Ectodermal cell (in vitro differentiated cells): ENCODE measurements at regions not wholly inside any gene's neighbourhood (a gene's known extent, or its start where the extent isn't known, plus 50 kb on each side); places are given as distances from the start of the nearest gene placed in this dataset.
"Not testable (repeated sequence)": the region's sequence is repeated elsewhere in the genome, so short reads cannot be mapped to it uniquely, and the experiment has no call there.

Source experiments
- H3K27ac ChIP-seq: 2 replicates; pipeline ENCODE4 v1.7.0; 2013; ENCODE audit warnings: mild to moderate bottlenecking, low read depth, low read length; ENCODE audit not compliant: insufficient read depth, poor library complexity, severe bottlenecking
- H3K27me3 ChIP-seq: 2 replicates; pipeline ENCODE4 v1.7.0; 2013; ENCODE audit warnings: mild to moderate bottlenecking, low read length; ENCODE audit not compliant: insufficient read depth, control insufficient read depth, poor library complexity, severe bottlenecking
- H3K36me3 ChIP-seq: one replicate; pipeline ENCODE4 v1.7.0; 2013; ENCODE audit warnings: low read length; ENCODE audit not compliant: control insufficient read depth, insufficient read depth
- H3K4me1 ChIP-seq: one replicate; pipeline ENCODE4 v1.7.0; 2013; ENCODE audit warnings: low read length; ENCODE audit not compliant: control insufficient read depth, insufficient read depth
- H3K4me3 ChIP-seq: 2 replicates; pipeline ENCODE4 v1.7.0; 2013; ENCODE audit warnings: low read depth, low read length, control low read depth; ENCODE audit not compliant: insufficient read depth
- H3K9me3 ChIP-seq: 2 replicates; pipeline ENCODE4 v1.7.0; 2013; ENCODE audit warnings: mild to moderate bottlenecking, low read length, moderate library complexity; ENCODE audit not compliant: control insufficient read depth
- WGBS, 2 experiments: methylation state at CpG; one replicate each; pipeline ENCODE4 v1.1.7; 2013; ENCODE audit warnings: missing lambda C conversion rate in 2 of 2; 5-methylcytosine and 5-hydroxymethylcytosine counted together

DNA sequence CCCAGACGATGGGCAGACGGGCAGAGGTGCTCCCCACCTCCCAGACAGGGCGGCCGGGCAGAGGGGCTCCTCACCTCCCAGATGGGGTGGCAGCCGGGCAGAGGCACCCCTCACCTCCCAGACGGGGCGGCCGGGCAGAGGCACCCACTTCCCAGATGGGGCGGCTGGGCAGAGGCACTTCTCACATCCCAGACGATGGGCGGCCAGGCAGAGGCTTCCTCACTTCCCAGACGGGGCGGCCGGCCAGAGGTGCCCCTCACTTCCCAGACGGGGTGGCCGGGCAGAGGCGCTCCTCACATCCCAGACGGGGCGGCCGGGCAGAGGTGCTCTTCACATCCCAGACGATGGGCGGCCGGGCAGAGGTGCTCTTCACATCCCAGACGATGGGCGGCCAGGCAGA is 96.6 kb downstream of the ABCC12 start:
- H3K27me3 ChIP-seq, H3K27ac ChIP-seq, H3K4me3 ChIP-seq, H3K4me1 ChIP-seq, H3K36me3 ChIP-seq, H3K9me3 ChIP-seq: not testable (repeated sequence)
- WGBS, 2 experiments = 96% methylated on average over 25 of the region's 25 CpGs

DNA sequence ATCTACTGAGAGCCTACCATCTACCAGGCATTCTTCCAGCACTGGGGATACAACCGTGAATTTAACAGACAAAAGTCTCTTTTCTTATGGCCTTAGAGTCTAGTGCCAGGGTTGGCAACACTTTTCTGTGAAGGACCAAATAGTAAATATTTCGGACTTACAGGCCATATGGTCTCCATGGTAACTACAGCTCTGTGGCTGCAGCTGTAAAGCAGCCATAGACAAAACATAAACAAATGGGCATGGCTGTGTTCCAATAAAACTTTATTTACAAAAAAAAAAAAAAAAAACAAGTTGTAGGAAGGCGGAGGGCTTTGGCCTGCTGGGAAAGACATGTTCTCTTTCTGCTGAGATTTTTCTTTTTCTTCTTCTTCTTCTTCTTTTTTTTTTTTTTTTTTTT is 98.7 kb downstream of the ABCC12 start:
- Histone ChIP-seq H3K27ac (no peak overlapping the region), H3K36me3 (no peaks in the 10 kb centered on the region), H3K27me3 (no peaks in the 10 kb centered on the region), H3K4me3 (no peak overlapping the region), H3K4me1 (peaks cover 10% of the 10 kb centered on the region), H3K9me3 (no peaks in the 10 kb centered on the region)
- 87 to 94% methylated on average over 2 of the region's 3 CpGs for WGBS, 2 experiments

DNA sequence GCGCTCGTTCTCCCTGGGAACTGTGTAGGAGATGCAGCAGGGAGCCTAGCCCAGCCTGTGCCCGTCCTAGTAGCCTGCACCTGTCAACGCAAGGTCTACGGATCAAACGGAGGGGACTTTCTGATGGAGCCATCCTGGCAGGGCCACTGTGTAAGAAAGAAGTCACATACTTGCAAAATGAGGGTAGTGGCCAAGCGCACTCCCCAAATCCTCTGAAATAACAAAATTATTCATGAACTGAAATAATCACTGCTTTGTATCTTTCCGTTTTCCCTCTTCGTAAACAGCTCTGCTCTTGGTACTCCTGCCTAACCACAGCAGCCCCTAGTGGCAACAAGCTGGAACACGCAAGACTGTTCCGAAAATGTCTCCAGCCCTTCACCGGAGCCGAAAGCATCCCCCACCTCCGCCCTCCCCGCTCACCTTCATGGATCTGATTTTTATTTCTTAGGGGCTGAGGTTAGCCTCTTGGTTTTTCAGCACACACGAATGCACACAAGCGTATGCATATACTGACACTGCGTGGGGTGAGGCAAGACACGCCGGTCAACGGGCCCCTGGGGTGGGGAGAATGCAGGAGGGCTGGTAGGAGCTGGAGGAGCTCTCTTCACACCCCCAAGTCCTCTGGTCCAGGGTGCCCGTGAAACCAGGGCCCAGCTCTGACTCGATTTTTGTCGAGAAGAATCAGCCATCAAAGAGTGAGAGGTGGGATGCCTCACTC is 100.8 kb downstream of the ABCC12 start:
- Histone ChIP-seq H3K9me3 (no peaks in the 10 kb centered on the region), H3K4me3 (no peak overlapping the region), H3K27me3 (no peaks in the 10 kb centered on the region), H3K36me3 (no peaks in the 10 kb centered on the region), H3K27ac (no peak overlapping the region), H3K4me1 (peaks cover 10% of the 10 kb centered on the region)
- WGBS, 2 experiments = 46% methylated on average over 24 of the region's 24 CpGs

DNA sequence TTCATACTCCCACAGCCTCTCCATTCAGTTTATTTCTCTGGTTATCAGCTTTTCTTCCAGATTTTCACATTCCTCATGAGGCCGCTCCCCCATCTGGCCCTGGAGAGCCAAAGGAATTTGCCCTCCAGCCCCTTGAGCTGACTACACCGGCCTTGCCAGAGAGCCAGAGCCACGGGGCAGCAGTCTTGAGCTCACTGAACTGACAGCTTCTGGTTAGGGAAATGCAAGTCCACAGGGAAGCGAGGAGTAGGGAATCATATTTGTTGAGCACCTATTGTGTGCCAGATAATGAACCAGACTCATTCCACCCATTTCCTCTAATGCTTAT is 102.4 kb downstream of the ABCC12 start:
- H3K4me1 ChIP-seq = peaks cover 10% of the 10 kb centered on the region
- H3K9me3 ChIP-seq = no peaks in the 10 kb centered on the region
- 27 to 44% methylated on average over 4 of the region's 4 CpGs for WGBS, 2 experiments
- H3K27me3 ChIP-seq = no peaks in the 10 kb centered on the region
- H3K27ac ChIP-seq = no peak overlapping the region
- no peaks in the 10 kb centered on the region for H3K36me3 ChIP-seq
- no peak overlapping the region for H3K4me3 ChIP-seq

DNA sequence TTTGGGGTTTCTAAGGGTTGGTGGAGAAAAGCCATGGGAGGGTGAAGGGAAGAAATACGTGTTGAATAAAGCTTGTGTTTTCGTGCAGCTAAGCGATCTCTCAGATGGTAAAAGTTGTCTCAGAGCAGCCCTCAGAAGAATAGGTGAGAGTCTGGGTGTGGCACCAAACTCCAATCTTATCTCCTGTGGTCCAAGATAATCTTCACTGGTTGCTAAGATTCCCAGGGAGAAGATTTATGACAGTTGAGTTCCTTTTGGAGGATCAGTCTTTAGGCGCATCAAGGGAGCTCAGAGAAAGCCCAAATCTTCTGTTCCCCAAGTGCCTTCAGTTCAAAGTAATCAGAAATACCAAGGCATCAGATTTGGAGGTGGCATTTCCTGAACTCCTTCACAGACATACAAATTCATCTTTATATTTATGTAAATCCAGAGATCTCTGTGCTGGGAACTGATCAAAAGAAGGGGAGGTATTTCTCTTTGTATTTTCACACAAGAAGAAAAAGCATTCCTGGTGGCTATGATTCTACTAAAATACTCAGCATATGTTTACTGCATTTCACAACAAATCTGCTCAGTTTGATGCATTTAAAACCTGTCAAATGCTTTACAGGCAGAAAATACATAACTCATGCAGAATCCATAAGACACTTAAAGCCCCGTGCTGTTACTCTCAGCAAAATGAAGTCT is 102.9 kb downstream of the ABCC12 start:
- H3K27me3 ChIP-seq = no peaks in the 10 kb centered on the region
- no peaks in the 10 kb centered on the region for H3K36me3 ChIP-seq
- H3K9me3 ChIP-seq = no peaks in the 10 kb centered on the region
- peaks cover 10% of the 10 kb centered on the region for H3K4me1 ChIP-seq
- 84 to 91% methylated on average over 5 of the region's 5 CpGs for WGBS, 2 experiments
- no peak overlapping the region for H3K4me3 ChIP-seq
- no peak overlapping the region for H3K27ac ChIP-seq

DNA sequence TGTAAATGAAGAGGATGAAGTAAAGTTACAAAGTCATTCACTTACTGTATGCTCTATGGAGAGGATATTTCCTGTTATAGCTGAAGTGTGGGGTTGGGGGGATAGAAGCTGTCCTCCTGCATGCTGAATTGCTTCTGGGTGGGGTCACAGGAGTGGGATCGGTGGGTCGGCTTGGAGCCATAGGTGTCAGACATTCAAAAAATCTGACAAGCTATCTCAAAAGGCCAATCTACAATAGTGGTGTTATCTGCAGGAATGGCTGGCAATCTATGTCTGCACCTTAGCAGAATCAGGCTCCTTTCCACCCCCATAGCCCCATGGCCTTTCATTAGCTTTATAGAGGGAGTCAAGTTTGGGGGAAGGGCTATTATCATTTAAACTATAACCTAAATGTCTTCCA is 104.9 kb downstream of the ABCC12 start:
- H3K27me3 ChIP-seq = no peaks in the 10 kb centered on the region
- no peaks in the 10 kb centered on the region for H3K36me3 ChIP-seq
- no peaks in the 10 kb centered on the region for H3K9me3 ChIP-seq
- H3K4me1 ChIP-seq = peaks cover 10% of the 10 kb centered on the region
- H3K27ac ChIP-seq = no peak overlapping the region
- 89 to 93% methylated on average over 2 of the region's 2 CpGs for WGBS, 2 experiments
- H3K4me3 ChIP-seq = no peak overlapping the region

DNA sequence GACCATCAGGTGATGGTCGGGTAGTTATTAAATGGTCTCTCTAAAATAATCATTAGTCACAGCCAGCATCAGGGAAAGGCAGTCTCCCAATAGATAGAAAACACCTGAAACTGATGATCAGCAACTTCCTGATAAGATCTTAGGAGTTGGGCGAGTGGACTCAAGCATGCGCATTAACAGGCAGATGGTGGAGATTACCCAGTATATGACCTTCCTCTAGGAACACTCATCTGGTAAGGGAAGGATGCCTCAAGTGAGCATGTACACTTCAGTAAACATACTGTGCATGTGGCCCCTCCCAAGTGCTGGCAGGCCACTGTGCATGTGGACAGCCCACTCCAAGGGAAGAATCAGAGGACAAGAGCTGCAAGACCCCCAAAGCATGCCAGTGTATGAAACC is 105.9 kb downstream of the ABCC12 start:
- Histone ChIP-seq H3K27me3 (no peaks in the 10 kb centered on the region), H3K36me3 (no peaks in the 10 kb centered on the region), H3K27ac (no peak overlapping the region), H3K4me1 (peaks cover 10% of the 10 kb centered on the region), H3K9me3 (no peaks in the 10 kb centered on the region), H3K4me3 (no peak overlapping the region)
- WGBS, 2 experiments = 88 to 95% methylated on average over 3 of the region's 3 CpGs

DNA sequence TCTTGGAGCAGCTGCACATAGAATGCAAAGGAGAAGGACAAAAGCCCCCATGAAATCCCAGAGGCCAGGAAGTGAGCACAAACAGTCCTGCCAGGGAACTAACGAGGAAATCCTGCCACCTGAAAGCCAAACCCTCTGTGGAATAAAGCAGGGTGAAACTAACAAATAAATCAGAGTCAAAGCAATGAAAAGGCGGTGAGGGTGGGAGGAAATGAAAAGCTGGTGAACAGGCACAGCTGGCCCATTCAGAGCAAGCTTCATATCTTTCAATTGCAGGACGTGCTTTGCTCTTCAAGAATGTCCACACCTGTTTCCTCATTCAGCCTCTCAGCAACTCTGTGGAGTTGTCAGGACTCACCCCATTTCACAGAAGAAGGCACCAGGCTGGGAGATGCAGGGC is 108.1 kb downstream of the ABCC12 start:
- 60 to 61% methylated on average over 3 of the region's 3 CpGs for WGBS, 2 experiments
- H3K27me3 ChIP-seq = no peaks in the 10 kb centered on the region
- H3K4me3 ChIP-seq = no peak overlapping the region
- H3K27ac ChIP-seq = no peak overlapping the region
- peaks cover under 1% of the 10 kb centered on the region for H3K4me1 ChIP-seq
- no peaks in the 10 kb centered on the region for H3K36me3 ChIP-seq
- H3K9me3 ChIP-seq = no peaks in the 10 kb centered on the region

DNA sequence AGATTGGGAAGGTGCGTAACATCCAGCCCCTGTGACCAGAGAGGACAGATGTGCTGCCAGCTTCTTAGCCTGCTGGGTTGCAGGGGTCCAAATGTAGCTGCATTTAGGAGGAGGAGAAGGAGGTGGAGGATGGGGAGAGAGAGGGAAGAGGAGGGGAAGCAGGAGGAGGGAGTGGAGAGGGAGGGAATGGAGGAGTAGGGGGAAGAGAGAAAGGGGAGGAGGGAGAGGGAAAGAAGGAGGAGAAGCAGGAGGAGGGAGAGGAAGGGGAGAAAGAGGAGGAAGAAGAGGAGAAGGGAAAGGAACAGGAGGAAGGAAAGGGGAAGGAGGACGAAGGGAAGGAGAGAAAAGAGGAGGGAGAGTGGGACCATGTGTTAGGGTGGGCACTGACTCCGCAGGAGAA is 108.6 kb downstream of the ABCC12 start:
- Histone ChIP-seq H3K9me3 (no peaks in the 10 kb centered on the region), H3K27me3 (no peaks in the 10 kb centered on the region), H3K36me3 (no peaks in the 10 kb centered on the region), H3K27ac (no peak overlapping the region), H3K4me3 (no peak overlapping the region), H3K4me1 (no peaks in the 10 kb centered on the region)
- 90 to 97% methylated on average over 3 of the region's 3 CpGs for WGBS, 2 experiments

DNA sequence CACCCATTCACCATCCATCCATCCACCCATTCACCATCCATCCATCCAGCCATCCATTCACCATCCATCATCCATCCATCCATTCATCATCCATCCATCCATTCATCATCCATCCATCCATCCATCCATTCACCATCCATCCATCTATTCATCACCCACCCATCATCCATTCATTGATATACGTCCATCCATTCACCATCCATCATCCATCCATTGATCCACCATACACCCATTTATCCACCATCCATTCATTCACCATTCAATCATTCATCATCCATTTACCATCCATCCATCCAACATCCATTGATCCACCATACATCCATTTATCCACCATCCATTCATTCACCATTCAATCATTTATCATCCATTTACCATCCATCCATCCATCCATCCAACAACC is 111.7 kb downstream of the ABCC12 start:
- WGBS, 2 experiments = 88 to 89% methylated on average over 1 of the region's 1 CpG
- no peak overlapping the region for H3K27ac ChIP-seq
- no peaks in the 10 kb centered on the region for H3K36me3 ChIP-seq
- no peak overlapping the region for H3K4me3 ChIP-seq
- no peaks in the 10 kb centered on the region for H3K27me3 ChIP-seq
- H3K9me3 ChIP-seq = no peaks in the 10 kb centered on the region
- no peaks in the 10 kb centered on the region for H3K4me1 ChIP-seq
